SK-N-SH treated with all-trans-retinoic acid at 6 μM for 48 hours (cell line): ENCODE measurements at regions not wholly inside any gene's neighbourhood (a gene's known extent, or its start where the extent isn't known, plus 50 kb on each side); places are given as distances from the start of the nearest gene placed in this dataset.
"Not testable (repeated sequence)": the region's sequence is repeated elsewhere in the genome, so short reads cannot be mapped to it uniquely, and the experiment has no call there.

Source experiments
- ATAC-seq: fragments of 200-7000 bp; cut with Tn5 transposase; 3 replicates; pipeline ENCODE4 v1.9.1; 2020; ENCODE audit warnings: mild to moderate bottlenecking, moderate library complexity
- ARNTL ChIP-seq: fragments of 450-650 bp; formaldehyde crosslinking; IDR thresholded peaks from 2 replicates; pipeline ENCODE4 v1.5.0; 2020; ENCODE audit warnings: low read depth, mild to moderate bottlenecking, moderate library complexity, borderline replicate concordance
- CREB5 ChIP-seq: fragments of 250-450 bp; sonication (Bioruptor Pico); IDR thresholded peaks from 2 replicates; pipeline ENCODE4 v1.5.1; 2020; ENCODE audit warnings: low read depth, mild to moderate bottlenecking, moderate library complexity
- CSRNP3 ChIP-seq: fragments of 250-450 bp; sonication (Bioruptor Pico); IDR thresholded peaks from 2 replicates; pipeline ENCODE4 v1.5.1; 2021; ENCODE audit warnings: mild to moderate bottlenecking, moderate library complexity
- ESRRG ChIP-seq: fragments of 250-450 bp; sonication (Bioruptor Pico); IDR thresholded peaks from 2 replicates; pipeline ENCODE4 v1.6.1; 2021; ENCODE audit warnings: mild to moderate bottlenecking
- OSR1 ChIP-seq: fragments of 250-450 bp; sonication (Bioruptor Pico); IDR thresholded peaks from 2 replicates; pipeline ENCODE4 v1.8.0; 2022; ENCODE audit warnings: moderate library complexity, mild to moderate bottlenecking, inconsistent platforms
- PATZ1 ChIP-seq: fragments of 250-450 bp; sonication (Bioruptor Pico); IDR thresholded peaks from 2 replicates; pipeline ENCODE4 v1.8.0; 2020; ENCODE audit warnings: mild to moderate bottlenecking, moderate library complexity, borderline replicate concordance
- POU6F1 ChIP-seq: fragments of 250-450 bp; sonication (Bioruptor Pico); IDR thresholded peaks from 2 replicates; pipeline ENCODE4 v1.8.0; 2021; ENCODE audit warnings: low read depth, mild to moderate bottlenecking, moderate library complexity, borderline replicate concordance
- PPARA ChIP-seq: fragments of 250-450 bp; sonication (Bioruptor Pico); IDR thresholded peaks from 2 replicates; pipeline ENCODE4 v1.5.0; 2020; ENCODE audit warnings: mild to moderate bottlenecking, borderline replicate concordance
- RARB ChIP-seq: fragments of 250-450 bp; sonication (Bioruptor Pico); IDR thresholded peaks from 2 replicates; pipeline ENCODE4 v1.8.0; 2021; ENCODE audit warnings: mild to moderate bottlenecking, moderate library complexity
- SNAI2 ChIP-seq: fragments of 250-450 bp; sonication (Bioruptor Pico); IDR thresholded peaks from 2 replicates; pipeline ENCODE4 v1.5.0; 2020; ENCODE audit warnings: mild to moderate bottlenecking, moderate library complexity
- TCF4 ChIP-seq: fragments of 250-450 bp; sonication (Bioruptor Pico); IDR thresholded peaks from 2 replicates; pipeline ENCODE4 v1.8.0; 2021; ENCODE audit warnings: mild to moderate bottlenecking, moderate library complexity, borderline replicate concordance
- TOX ChIP-seq: fragments of 250-450 bp; sonication (Bioruptor Pico); IDR thresholded peaks from 2 replicates; pipeline ENCODE4 v1.8.0; 2021; ENCODE audit warnings: mild to moderate bottlenecking, moderate library complexity, borderline replicate concordance
- TSHZ2 ChIP-seq: fragments of 250-450 bp; sonication (Bioruptor Pico); IDR thresholded peaks from 2 replicates; pipeline ENCODE4 v1.5.0; 2020; ENCODE audit warnings: mild to moderate bottlenecking, moderate library complexity
- ZC3H10 ChIP-seq: fragments of 250-450 bp; sonication (Bioruptor Pico); IDR thresholded peaks from 2 replicates; pipeline ENCODE4 v1.5.1; 2021; ENCODE audit warnings: mild to moderate bottlenecking, moderate library complexity
- ZFP3 ChIP-seq: fragments of 250-450 bp; sonication (Bioruptor Pico); IDR thresholded peaks from 2 replicates; pipeline ENCODE4 v1.5.0; 2020; ENCODE audit warnings: mild to moderate bottlenecking, moderate library complexity
- ZFP30 ChIP-seq: fragments of 450-650 bp; formaldehyde crosslinking; IDR thresholded peaks from 2 replicates; pipeline ENCODE4 v1.5.0; 2022; ENCODE audit warnings: mild to moderate bottlenecking, moderate library complexity
- ZNF565 ChIP-seq: fragments of 450-650 bp; formaldehyde crosslinking; conservative IDR thresholded peaks from 2 replicates; pipeline ENCODE4 v1.5.0; 2020; ENCODE audit warnings: low read depth, mild to moderate bottlenecking, moderate library complexity
- ZNF70 ChIP-seq: fragments of 450-650 bp; formaldehyde crosslinking; IDR thresholded peaks from 2 replicates; pipeline ENCODE4 v1.5.0; 2020; ENCODE audit warnings: mild to moderate bottlenecking, moderate library complexity
- ZNF8 ChIP-seq: fragments of 450-650 bp; formaldehyde crosslinking; IDR thresholded peaks from 2 replicates; pipeline ENCODE4 v1.5.0; 2020; ENCODE audit warnings: mild to moderate bottlenecking, moderate library complexity

- TF ChIP-seq ZNF565 (CRISPR knock-in tag) (no peak), ZFP30 (CRISPR knock-in tag) (no peak), SNAI2 (CRISPR knock-in tag) (no peak), POU6F1 (CRISPR knock-in tag) (no peak), OSR1 (CRISPR knock-in tag) (no peak), PPARA (CRISPR knock-in tag) (no peak), PATZ1 (CRISPR knock-in tag) (no peak), ZNF70 (CRISPR knock-in tag) (no peak), ZFP3 (CRISPR knock-in tag) (no peak), TCF4 (CRISPR knock-in tag) (no peak), TSHZ2 (CRISPR knock-in tag) (no peak), CREB5 (CRISPR knock-in tag) (no peak), TOX (CRISPR knock-in tag) (no peak), ZNF8 (CRISPR knock-in tag) (no peak)
- peak; percentile 48 for ATAC-seq
These were observed 107.6 kb downstream of the ATXN3L start for GRCh38 chrX:13212191-13212651.

- ATAC-seq: not testable (repeated sequence)
These were observed 109.7 kb downstream of the ATXN3L start for GRCh38 chrX:13210142-13210541.

- not testable (repeated sequence) for ATAC-seq
These were observed 110.1 kb downstream of the ATXN3L start for GRCh38 chrX:13209704-13210103.

- no peak for ATAC-seq
- no peak for TF ChIP-seq PATZ1 (CRISPR knock-in tag)
These were observed 111.4 kb downstream of the ATXN3L start for GRCh38 chrX:13208281-13208935.

- no peak; the same call in 1 of the 3 replicates for ATAC-seq
- TF ChIP-seq TOX (CRISPR knock-in tag) (no peak), ZFP3 (CRISPR knock-in tag) (no peak), PATZ1 (CRISPR knock-in tag) (no peak), ZNF565 (CRISPR knock-in tag) (no peak), ESRRG (CRISPR knock-in tag) (no peak), RARB (CRISPR knock-in tag) (no peak), CREB5 (CRISPR knock-in tag) (no peak), ZC3H10 (CRISPR knock-in tag) (no peak), ARNTL (CRISPR knock-in tag) (no peak), OSR1 (CRISPR knock-in tag) (no peak), CSRNP3 (CRISPR knock-in tag) (no peak)
These were observed 116.6 kb downstream of the ATXN3L start for GRCh38 chrX:13203271-13203670.
